22Rv1 (cell line): ENCODE measurements at regions not wholly inside any gene's neighbourhood (a gene's known extent, or its start where the extent isn't known, plus 50 kb on each side); places are given as distances from the start of the nearest gene placed in this dataset.

Source experiments
- H3K27ac ChIP-seq: fragments of 450-650 bp; 2 replicates; pipeline ENCODE4 v1.5.1; 2017
- CTCF ChIP-seq: fragments of 450-650 bp; IDR thresholded peaks from 2 replicates; pipeline ENCODE4 v1.5.1; 2017; ENCODE audit warnings: mild to moderate bottlenecking
- ZFX ChIP-seq: fragments of 450-650 bp; IDR thresholded peaks from 2 replicates; pipeline ENCODE4 v1.6.1; 2017; ENCODE audit warnings: antibody characterized with exemption, borderline replicate concordance

- TF ChIP-seq CTCF (no peak), ZFX (no peak)
- no peak overlapping the region for H3K27ac ChIP-seq
These were observed 190.9 kb downstream of the MAFB start for GRCh38 chr20:40497899-40498691.

- no peak overlapping the region for H3K27ac ChIP-seq
- TF ChIP-seq CTCF (no peak), ZFX (no peak)
These were observed 193.1 kb downstream of the MAFB start for GRCh38 chr20:40495956-40496355.

GRCh38 chr20:40494248-40494647, 194.8 kb downstream of the MAFB start:
- no peak overlapping the region for H3K27ac ChIP-seq
- TF ChIP-seq CTCF (no peak), ZFX (no peak)

GRCh38 chr20:40493549-40493948, 195.5 kb downstream of the MAFB start:
- no peak overlapping the region for H3K27ac ChIP-seq
- TF ChIP-seq ZFX (no peak), CTCF (no peak)

GRCh38 chr20:40493071-40493470, 196.0 kb downstream of the MAFB start:
- no peak for TF ChIP-seq CTCF
- no peak for TF ChIP-seq ZFX
- H3K27ac ChIP-seq = no peak overlapping the region

GRCh38 chr20:40491009-40491590, 197.9 kb downstream of the MAFB start:
- H3K27ac ChIP-seq = no peak overlapping the region
- no peak for TF ChIP-seq CTCF
- no peak for TF ChIP-seq ZFX

GRCh38 chr20:40489886-40490285, 199.2 kb downstream of the MAFB start:
- TF ChIP-seq CTCF (no peak), ZFX (no peak)
- H3K27ac ChIP-seq = no peak overlapping the region
